ENCODE measurements at regions not wholly inside any gene's neighbourhood (a gene's known extent, or its start where the extent isn't known, plus 50 kb on each side); places are given as distances from the start of the nearest gene placed in this dataset.

GRCh38 chr11:130580891-130581492 lies 132.5 kb downstream of the ADAMTS15 start:
- Histone ChIP-seq H3K27me3 (no peaks in the 10 kb centered on the region), H3K27ac (peak overlapping the region in 3 of 4 donors; percentile 7 to 45 (median 25)), H3K9me3 (no peaks in the 10 kb centered on the region), H3K36me3 (no peaks in the 10 kb centered on the region), H3K4me3 (no peak overlapping the region), H3K4me1 (no peaks in the 10 kb centered on the region)
- ATAC-seq (peak; percentile 30 to 36), DNase-seq (no peak)
- in situ Hi-C loops (cut with MboI; ENCODE audit: low sequenced_read_pairs in 4 of 4) = no loop called here
- TF ChIP-seq, protein P1, sequence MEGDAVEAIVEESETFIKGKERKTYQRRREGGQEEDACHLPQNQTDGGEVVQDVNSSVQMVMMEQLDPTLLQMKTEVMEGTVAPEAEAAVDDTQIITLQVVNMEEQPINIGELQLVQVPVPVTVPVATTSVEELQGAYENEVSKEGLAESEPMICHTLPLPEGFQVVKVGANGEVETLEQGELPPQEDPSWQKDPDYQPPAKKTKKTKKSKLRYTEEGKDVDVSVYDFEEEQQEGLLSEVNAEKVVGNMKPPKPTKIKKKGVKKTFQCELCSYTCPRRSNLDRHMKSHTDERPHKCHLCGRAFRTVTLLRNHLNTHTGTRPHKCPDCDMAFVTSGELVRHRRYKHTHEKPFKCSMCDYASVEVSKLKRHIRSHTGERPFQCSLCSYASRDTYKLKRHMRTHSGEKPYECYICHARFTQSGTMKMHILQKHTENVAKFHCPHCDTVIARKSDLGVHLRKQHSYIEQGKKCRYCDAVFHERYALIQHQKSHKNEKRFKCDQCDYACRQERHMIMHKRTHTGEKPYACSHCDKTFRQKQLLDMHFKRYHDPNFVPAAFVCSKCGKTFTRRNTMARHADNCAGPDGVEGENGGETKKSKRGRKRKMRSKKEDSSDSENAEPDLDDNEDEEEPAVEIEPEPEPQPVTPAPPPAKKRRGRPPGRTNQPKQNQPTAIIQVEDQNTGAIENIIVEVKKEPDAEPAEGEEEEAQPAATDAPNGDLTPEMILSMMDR (IDR thresholded peaks at IDR 0.05 in 4 of 5, conservative IDR thresholded peaks at IDR 0.05 in 1 of 5) = no peak
- no peak for TF ChIP-seq POLR2A (IDR thresholded peaks at IDR 0.05)
- intact Hi-C loops (cut with DNase I; ENCODE audit: low total_unique reads) = no loop called here

DNA sequence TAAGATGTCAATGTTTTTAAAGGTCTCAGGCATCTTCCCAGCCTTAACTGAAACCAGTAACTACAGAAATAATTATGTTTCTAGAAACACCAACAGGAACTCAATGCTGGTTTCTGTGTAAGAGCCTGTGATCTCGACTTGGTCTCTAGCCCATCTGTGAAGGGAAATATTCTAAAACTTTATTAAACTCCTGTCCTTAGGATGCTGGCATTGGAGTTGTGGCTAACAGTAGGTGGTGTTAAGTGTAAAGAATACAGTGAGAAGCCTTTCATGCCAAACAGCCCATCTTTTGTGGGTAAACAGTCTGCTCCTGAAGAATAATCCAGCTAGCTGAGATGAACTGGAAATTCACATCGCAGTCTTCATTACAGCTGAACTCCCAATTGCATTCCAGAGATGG lies 133.2 kb downstream of the ADAMTS15 start:
- DNase-seq (no peak), ATAC-seq (no peak)
- Histone ChIP-seq H3K36me3 (no peaks in the 10 kb centered on the region), H3K27me3 (no peaks in the 10 kb centered on the region), H3K27ac (peak overlapping the region in 1 of 4 donors; percentile 45), H3K4me1 (no peaks in the 10 kb centered on the region), H3K9me3 (no peaks in the 10 kb centered on the region), H3K4me3 (no peak overlapping the region)
- TF ChIP-seq POLR2A (IDR thresholded peaks at IDR 0.05) = no peak
- TF ChIP-seq, protein P1 (IDR thresholded peaks at IDR 0.05 in 4 of 5, conservative IDR thresholded peaks at IDR 0.05 in 1 of 5) = no peak
- in situ Hi-C loops (cut with MboI; ENCODE audit: low sequenced_read_pairs in 4 of 4) (no loop called here), intact Hi-C loops (cut with DNase I; ENCODE audit: low total_unique reads) (no loop called here)

GRCh38 chr11:130582176-130582575 lies 133.7 kb downstream of the ADAMTS15 start:
- TF ChIP-seq POLR2A (IDR thresholded peaks at IDR 0.05) = no peak
- TF ChIP-seq, protein P1 (IDR thresholded peaks at IDR 0.05 in 4 of 5, conservative IDR thresholded peaks at IDR 0.05 in 1 of 5) = no peak
- DNase-seq (no peak), ATAC-seq (no peak)
- no peak overlapping the region for H3K27ac ChIP-seq
- intact Hi-C loops (cut with DNase I; ENCODE audit: low total_unique reads) = no loop called here
- no peaks in the 10 kb centered on the region for H3K9me3 ChIP-seq
- no peaks in the 10 kb centered on the region for H3K36me3 ChIP-seq
- no peaks in the 10 kb centered on the region for H3K4me1 ChIP-seq
- H3K27me3 ChIP-seq = no peaks in the 10 kb centered on the region
- H3K4me3 ChIP-seq = no peak overlapping the region
- in situ Hi-C loops (cut with MboI; ENCODE audit: low sequenced_read_pairs in 4 of 4) = no loop called here

DNA sequence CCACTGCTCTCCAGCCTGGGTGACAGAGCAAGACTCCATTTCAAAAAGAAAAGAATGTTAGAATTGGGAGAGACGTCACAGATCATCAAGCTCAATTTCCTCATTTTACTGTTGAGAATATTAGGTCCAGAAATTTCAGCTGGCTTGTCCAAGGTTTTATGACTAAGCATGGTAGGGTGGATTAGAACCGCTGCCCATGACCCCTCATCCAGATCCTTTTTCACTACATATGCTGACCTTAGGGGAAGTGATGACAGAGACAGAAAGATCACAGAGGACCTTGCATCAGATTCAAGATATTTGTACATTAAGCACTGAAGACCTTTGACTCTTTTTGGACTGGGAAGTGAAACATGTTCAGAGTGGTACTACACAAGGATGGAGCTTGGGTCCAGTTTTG lies 134.5 kb downstream of the ADAMTS15 start:
- no peaks in the 10 kb centered on the region for H3K36me3 ChIP-seq
- H3K4me1 ChIP-seq = no peaks in the 10 kb centered on the region
- H3K27ac ChIP-seq = no peak overlapping the region
- ATAC-seq (no peak), DNase-seq (no peak)
- no peak overlapping the region for H3K4me3 ChIP-seq
- H3K27me3 ChIP-seq = no peaks in the 10 kb centered on the region
- intact Hi-C loops (cut with DNase I; ENCODE audit: low total_unique reads) = no loop called here
- in situ Hi-C loops (cut with MboI; ENCODE audit: low sequenced_read_pairs in 4 of 4) = no loop called here
- TF ChIP-seq, protein P1 (IDR thresholded peaks at IDR 0.05 in 4 of 5, conservative IDR thresholded peaks at IDR 0.05 in 1 of 5) = no peak
- TF ChIP-seq POLR2A (IDR thresholded peaks at IDR 0.05) = no peak
- no peaks in the 10 kb centered on the region for H3K9me3 ChIP-seq

- no peak overlapping the region for H3K27ac ChIP-seq
- intact Hi-C loops (cut with DNase I; ENCODE audit: low total_unique reads) (no loop called here), in situ Hi-C loops (cut with MboI; ENCODE audit: low sequenced_read_pairs in 4 of 4) (no loop called here)
- H3K4me1 ChIP-seq = no peaks in the 10 kb centered on the region
- TF ChIP-seq, protein P1 (IDR thresholded peaks at IDR 0.05 in 4 of 5, conservative IDR thresholded peaks at IDR 0.05 in 1 of 5) = no peak
- no peak for TF ChIP-seq POLR2A (IDR thresholded peaks at IDR 0.05)
- ATAC-seq (no peak), DNase-seq (no peak)
- no peaks in the 10 kb centered on the region for H3K36me3 ChIP-seq
- no peaks in the 10 kb centered on the region for H3K27me3 ChIP-seq
- no peak overlapping the region for H3K4me3 ChIP-seq
- no peaks in the 10 kb centered on the region for H3K9me3 ChIP-seq
Measured at GRCh38 chr11:130583801-130584211, 135.4 kb downstream of the ADAMTS15 start.

All from gastrocnemius medialis (tissue), 4 donors.